Ascending aorta (tissue), 2 donors: ENCODE measurements at regions not wholly inside any gene's neighbourhood (a gene's known extent, or its start where the extent isn't known, plus 50 kb on each side); places are given as distances from the start of the nearest gene placed in this dataset.

Experiments used
- DNase-seq, 2 donors: peaks; one replicate each; pipeline ENCODE4 v3.0.0-alpha.2; 2019; ENCODE audit warnings: low spot score in 2 of 2
- H3K27ac ChIP-seq, 2 donors: fragments of 200-600 bp; sonication (generic); one replicate each; pipeline ENCODE4 v1.5.1; 2016 to 2017; ENCODE audit warnings: mild to moderate bottlenecking in 1 of 2
- H3K27me3 ChIP-seq: fragments of 200-600 bp; sonication (generic); one replicate; pipeline ENCODE4 v1.5.1; 2017
- H3K36me3 ChIP-seq, 2 donors: fragments of 200-600 bp; sonication (generic); one replicate each; pipeline ENCODE4 v1.5.1; 2016
- H3K4me1 ChIP-seq, 2 donors: fragments of 200-600 bp; sonication (generic); one replicate each; pipeline ENCODE4 v1.5.1; 2016 to 2017; ENCODE audit warnings: mild to moderate bottlenecking in 1 of 2
- H3K4me3 ChIP-seq, 2 donors: fragments of 200-600 bp; sonication (generic); one replicate each; pipeline ENCODE4 v1.5.1; 2016 to 2017; ENCODE audit warnings: mild to moderate bottlenecking in 1 of 2
- H3K9me3 ChIP-seq, 2 donors: fragments of 200-600 bp; sonication (generic); one replicate each; pipeline ENCODE4 v1.5.1; 2016
- intact Hi-C: fragments of 100-400 bp; cut with DNase I; formaldehyde crosslinking; loops from one replicate; pipeline ENCODE4 v1.15.1; 2023
- TF ChIP-seq, protein P1 (sequence below), 3 experiments: fragments of 200-600 bp in 2 of 3; fragments of 450-650 bp in 1 of 3; sonication (generic) in 2 of 3; IDR thresholded peaks; one replicate each; pipeline ENCODE4 v1.5.1; 2016 to 2019; ENCODE audit warnings: antibody characterized with exemption in 3 of 3, mild to moderate bottlenecking in 1 of 3, moderate library complexity in 1 of 3

DNA sequence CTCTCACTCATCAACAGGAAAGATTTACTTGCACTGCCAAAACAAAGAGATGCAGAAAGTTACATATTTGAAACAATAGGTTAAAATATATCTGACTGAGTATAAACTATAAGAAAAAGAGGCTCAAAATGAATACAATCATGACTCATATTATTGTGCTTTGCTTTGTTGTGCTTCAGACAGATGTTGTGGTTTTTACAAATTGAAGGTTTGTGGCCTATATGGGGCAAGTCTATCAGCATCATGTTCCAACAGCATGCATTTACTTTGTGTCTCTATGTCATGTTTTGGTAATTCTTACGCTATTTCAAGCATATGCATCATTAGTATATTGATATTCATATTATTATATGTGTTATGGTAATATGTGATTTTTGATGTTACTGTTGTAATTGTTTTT lies 330.0 kb downstream of the PRR16 start:
- Histone ChIP-seq H3K27me3 (no peaks in the 10 kb centered on the region), H3K27ac (no peak overlapping the region), H3K36me3 (no peaks in the 10 kb centered on the region), H3K4me3 (no peak overlapping the region), H3K9me3 (no peaks in the 10 kb centered on the region), H3K4me1 (no peaks in the 10 kb centered on the region)
- TF ChIP-seq, protein P1, sequence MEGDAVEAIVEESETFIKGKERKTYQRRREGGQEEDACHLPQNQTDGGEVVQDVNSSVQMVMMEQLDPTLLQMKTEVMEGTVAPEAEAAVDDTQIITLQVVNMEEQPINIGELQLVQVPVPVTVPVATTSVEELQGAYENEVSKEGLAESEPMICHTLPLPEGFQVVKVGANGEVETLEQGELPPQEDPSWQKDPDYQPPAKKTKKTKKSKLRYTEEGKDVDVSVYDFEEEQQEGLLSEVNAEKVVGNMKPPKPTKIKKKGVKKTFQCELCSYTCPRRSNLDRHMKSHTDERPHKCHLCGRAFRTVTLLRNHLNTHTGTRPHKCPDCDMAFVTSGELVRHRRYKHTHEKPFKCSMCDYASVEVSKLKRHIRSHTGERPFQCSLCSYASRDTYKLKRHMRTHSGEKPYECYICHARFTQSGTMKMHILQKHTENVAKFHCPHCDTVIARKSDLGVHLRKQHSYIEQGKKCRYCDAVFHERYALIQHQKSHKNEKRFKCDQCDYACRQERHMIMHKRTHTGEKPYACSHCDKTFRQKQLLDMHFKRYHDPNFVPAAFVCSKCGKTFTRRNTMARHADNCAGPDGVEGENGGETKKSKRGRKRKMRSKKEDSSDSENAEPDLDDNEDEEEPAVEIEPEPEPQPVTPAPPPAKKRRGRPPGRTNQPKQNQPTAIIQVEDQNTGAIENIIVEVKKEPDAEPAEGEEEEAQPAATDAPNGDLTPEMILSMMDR (IDR thresholded peaks at IDR 0.05), result no peak
- no peak for DNase-seq
- intact Hi-C loops, result no loop called here

DNA sequence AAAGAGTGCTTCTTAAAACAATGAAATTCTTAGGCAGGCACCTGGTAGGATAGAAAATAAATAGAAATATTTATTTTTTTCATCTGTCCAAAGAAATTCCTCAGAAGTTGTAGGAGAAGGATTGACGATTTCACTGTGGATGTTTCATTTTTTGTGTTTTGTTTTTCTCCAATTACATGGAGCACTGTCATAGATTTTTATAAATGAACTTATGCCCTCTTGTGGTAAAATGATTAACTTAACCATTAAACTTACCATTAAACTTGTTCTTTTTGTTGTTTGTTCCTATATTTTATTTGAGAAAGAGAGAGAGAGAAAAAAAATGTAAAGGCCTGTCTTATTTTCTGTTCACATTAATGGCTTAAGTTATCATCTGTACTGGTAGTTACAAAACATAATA lies 339.2 kb downstream of the PRR16 start:
- H3K4me3 ChIP-seq, result no peak overlapping the region
- intact Hi-C loops, result loop anchor here (2.0 to 10.0 kb wide), 4 partner anchors 336 to 1332 kb away; no protein-coding TSS in a partner anchor

DNA sequence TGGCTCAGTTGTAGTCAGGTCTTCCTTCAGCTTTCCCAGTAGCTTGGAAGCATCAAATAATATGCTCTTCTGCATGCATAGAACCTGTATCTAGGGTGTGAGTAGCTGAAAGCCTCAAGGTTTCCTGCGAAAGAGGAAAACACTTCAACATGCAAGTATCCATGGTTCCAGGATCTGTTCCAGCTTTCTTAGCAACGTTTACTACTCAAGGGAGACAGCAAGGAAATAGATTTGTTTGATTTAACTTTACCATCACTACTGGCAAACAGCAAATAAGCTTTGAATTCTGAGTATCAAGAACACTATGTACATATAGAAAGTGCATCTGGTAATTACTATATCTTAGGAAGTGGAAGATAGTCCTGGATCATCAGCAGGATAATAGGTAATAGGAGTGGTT lies 341.0 kb downstream of the PRR16 start:
- Histone ChIP-seq H3K27me3 (no peaks in the 10 kb centered on the region), H3K4me3 (no peak overlapping the region), H3K4me1 (no peaks in the 10 kb centered on the region), H3K27ac (no peak overlapping the region), H3K9me3 (no peaks in the 10 kb centered on the region), H3K36me3 (no peaks in the 10 kb centered on the region)
- TF ChIP-seq, protein P1 (IDR thresholded peaks at IDR 0.05), result no peak
- no peak for DNase-seq
- intact Hi-C loops, result loop anchor here (10.0 kb wide), 2 partner anchors 750 to 860 kb away; no protein-coding TSS in a partner anchor

More for the DNA sequence above, 339.2 kb downstream of the PRR16 start:
- H3K27ac ChIP-seq, result no peak overlapping the region
- H3K9me3 ChIP-seq, result no peaks in the 10 kb centered on the region
- H3K27me3 ChIP-seq, result no peaks in the 10 kb centered on the region
- DNase-seq, result no peak
- H3K36me3 ChIP-seq, result no peaks in the 10 kb centered on the region
- H3K4me1 ChIP-seq, result no peaks in the 10 kb centered on the region
- TF ChIP-seq, protein P1 (IDR thresholded peaks at IDR 0.05), result peak in 2 of 3 experiments; percentile 19 to 38

DNA sequence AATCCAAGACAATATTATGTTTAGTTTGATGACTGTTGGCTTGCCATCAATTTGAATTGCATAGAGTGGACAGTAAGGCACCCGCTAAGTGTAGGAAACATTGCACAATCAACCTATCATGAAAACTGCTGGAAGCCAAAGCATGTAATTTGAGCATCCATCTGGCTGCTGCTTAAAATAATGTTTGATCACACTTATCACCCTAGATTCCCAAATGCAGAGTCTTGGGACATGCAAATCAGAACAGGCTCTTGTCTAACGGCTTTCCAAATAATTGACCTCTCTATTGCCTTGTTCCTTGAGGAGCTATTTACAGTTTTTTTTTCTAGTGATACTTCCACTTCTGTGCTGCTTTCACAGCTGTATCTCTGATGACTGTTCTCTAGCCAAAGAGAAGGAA lies 342.1 kb downstream of the PRR16 start:
- DNase-seq, result no peak
- Histone ChIP-seq H3K27me3 (no peaks in the 10 kb centered on the region), H3K27ac (no peak overlapping the region), H3K36me3 (no peaks in the 10 kb centered on the region), H3K9me3 (no peaks in the 10 kb centered on the region), H3K4me3 (no peak overlapping the region), H3K4me1 (no peaks in the 10 kb centered on the region)
- TF ChIP-seq, protein P1 (IDR thresholded peaks at IDR 0.05), result no peak
- intact Hi-C loops, result loop anchor here (10.0 kb wide), 2 partner anchors 751 to 861 kb away; no protein-coding TSS in a partner anchor

DNA sequence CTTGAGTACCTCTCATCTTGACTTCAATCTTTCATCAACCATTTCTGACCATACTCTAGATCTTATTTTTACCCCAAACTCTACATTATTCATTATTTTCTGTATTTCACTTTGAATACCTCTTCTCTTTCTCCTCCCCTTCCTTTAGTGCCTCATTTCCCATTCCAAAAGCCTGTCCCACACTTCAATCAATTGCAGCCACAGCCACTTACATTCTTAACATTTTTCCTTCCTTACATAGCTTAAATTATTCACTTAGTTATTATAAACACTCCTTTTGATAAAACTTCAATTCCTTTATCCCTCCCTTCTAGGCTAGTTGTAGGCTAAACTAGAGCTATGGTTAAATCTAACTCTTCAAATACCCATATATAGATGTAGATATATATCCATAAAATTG lies 344.0 kb downstream of the PRR16 start:
- TF ChIP-seq, protein P1 (IDR thresholded peaks at IDR 0.05), result no peak
- intact Hi-C loops, result loop anchor here (10.0 kb wide), 2 partner anchors 753 to 863 kb away; no protein-coding TSS in a partner anchor

DNA sequence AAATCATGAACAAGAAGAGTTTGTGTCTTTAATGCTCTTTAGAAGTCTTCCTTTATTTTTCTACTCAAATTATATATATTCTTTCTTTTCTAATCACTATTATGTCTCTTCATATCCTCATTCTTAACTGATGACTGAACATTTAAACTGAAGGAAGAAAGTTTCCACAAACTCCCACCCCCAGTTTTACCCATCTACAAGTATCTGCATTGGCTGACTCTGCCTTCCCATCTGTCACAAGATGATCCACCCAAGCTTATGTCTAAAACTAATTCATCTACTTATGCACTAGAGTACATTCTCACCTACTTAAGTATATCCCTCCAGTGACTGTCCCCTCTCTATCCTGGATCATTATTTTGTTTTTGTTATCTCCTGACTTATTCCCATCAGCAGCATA lies 344.5 kb downstream of the PRR16 start:
- Histone ChIP-seq H3K36me3 (no peaks in the 10 kb centered on the region), H3K4me3 (no peak overlapping the region), H3K27me3 (no peaks in the 10 kb centered on the region), H3K27ac (no peak overlapping the region), H3K4me1 (no peaks in the 10 kb centered on the region), H3K9me3 (no peaks in the 10 kb centered on the region)
- intact Hi-C loops, result loop anchor here (10.0 kb wide), 2 partner anchors 754 to 864 kb away; no protein-coding TSS in a partner anchor
- no peak for DNase-seq
- TF ChIP-seq, protein P1 (IDR thresholded peaks at IDR 0.05), result no peak

More for the DNA sequence above, 344.0 kb downstream of the PRR16 start:
- H3K27ac ChIP-seq, result no peak overlapping the region
- no peaks in the 10 kb centered on the region for H3K27me3 ChIP-seq
- H3K4me1 ChIP-seq, result no peaks in the 10 kb centered on the region
- H3K9me3 ChIP-seq, result no peaks in the 10 kb centered on the region
- H3K36me3 ChIP-seq, result no peaks in the 10 kb centered on the region
- H3K4me3 ChIP-seq, result no peak overlapping the region
- no peak for DNase-seq
